ENCODE measurements at regions not wholly inside any gene's neighbourhood (a gene's known extent, or its start where the extent isn't known, plus 50 kb on each side); places are given as distances from the start of the nearest gene placed in this dataset.

DNA sequence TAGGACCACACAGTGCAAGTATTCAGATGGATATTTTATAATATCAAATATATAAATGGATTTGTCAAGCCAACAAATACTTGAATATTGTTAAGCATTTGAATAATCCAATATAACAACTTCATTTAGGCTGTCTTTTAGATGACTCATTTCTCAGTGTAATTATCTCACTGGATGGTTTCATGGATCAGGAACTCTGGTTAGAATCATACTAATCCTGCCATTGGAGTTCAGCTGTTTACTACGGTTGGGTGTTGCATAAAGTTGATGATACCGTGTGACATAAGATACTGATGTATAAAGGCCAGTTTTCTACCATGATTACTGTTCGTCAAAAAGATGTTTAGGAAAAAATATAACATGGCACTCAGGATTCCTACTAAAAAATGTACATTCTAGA lies 196.3 kb downstream of the TSHZ3 start:
- Histone ChIP-seq H4K20me1 (ENCODE audit: insufficient read depth, low read length) (no peaks in the 10 kb centered on the region), H3K9me2 (ENCODE audit: insufficient read depth, low read length) (no peaks in the 10 kb centered on the region), H3K4me3 (ENCODE audit: low read depth, low read length, poor library complexity, severe bottlenecking) (no peak overlapping the region), H3K9me3 (ENCODE audit: low read length) (no peaks in the 10 kb centered on the region), H3K27ac (ENCODE audit: low read depth, low read length, poor library complexity, severe bottlenecking) (no peak overlapping the region), H2AFZ (ENCODE audit: low read length) (no peak overlapping the region), H3K79me2 (ENCODE audit: insufficient read depth, low read depth, low read length) (no peaks in the 10 kb centered on the region), H3K4me1 (ENCODE audit: insufficient read depth, low read length, poor library complexity, severe bottlenecking) (no peaks in the 10 kb centered on the region), H3K4me2 (ENCODE audit: low read length) (no peak overlapping the region), H3K36me3 (ENCODE audit: insufficient read depth, low read length) (no peaks in the 10 kb centered on the region)
- DNase-seq (ENCODE audit: low spot score): no peak
- intact Hi-C loops (cut with micrococcal nuclease; ENCODE audit: unreplicated experiment): no loop called here
- TF ChIP-seq EZH2phosphoT487 (IDR thresholded peaks at IDR 0.05; ENCODE audit: borderline replicate concordance, low read depth, low read length): no peak
- TF ChIP-seq, protein P1, sequence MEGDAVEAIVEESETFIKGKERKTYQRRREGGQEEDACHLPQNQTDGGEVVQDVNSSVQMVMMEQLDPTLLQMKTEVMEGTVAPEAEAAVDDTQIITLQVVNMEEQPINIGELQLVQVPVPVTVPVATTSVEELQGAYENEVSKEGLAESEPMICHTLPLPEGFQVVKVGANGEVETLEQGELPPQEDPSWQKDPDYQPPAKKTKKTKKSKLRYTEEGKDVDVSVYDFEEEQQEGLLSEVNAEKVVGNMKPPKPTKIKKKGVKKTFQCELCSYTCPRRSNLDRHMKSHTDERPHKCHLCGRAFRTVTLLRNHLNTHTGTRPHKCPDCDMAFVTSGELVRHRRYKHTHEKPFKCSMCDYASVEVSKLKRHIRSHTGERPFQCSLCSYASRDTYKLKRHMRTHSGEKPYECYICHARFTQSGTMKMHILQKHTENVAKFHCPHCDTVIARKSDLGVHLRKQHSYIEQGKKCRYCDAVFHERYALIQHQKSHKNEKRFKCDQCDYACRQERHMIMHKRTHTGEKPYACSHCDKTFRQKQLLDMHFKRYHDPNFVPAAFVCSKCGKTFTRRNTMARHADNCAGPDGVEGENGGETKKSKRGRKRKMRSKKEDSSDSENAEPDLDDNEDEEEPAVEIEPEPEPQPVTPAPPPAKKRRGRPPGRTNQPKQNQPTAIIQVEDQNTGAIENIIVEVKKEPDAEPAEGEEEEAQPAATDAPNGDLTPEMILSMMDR (conservative IDR thresholded peaks at IDR 0.05; ENCODE audit: low read length): no peak
- POLR2A ChIA-PET: no interaction called here
- no TSS peak for BruUV-seq (replicated peaks)
- CTCF ChIA-PET (ENCODE audit: unreplicated experiment): no interaction called here

DNA sequence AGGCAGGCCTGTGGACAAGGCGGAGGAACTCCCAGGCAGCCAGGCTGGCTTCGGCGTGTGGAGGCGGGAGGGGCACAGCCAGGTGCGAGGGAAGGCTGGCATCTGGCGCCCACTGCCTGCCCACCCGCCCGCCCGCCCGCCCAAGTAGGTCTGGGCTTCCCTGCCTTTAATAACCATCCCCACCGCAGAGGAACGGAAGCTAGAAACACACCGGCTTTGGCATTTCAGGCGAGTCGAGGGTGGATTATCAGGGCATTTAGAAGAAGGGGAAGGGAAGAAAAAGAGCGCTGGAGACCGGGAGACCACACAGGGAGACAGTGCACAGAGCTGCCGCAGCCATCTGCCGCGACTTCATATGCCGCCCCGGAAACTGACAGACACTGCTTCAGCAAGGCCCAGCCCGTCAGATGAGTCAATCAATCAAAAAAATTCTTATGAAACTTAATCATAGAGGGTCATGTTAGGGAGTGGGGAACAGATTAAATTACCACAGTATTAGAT lies 199.7 kb downstream of the TSHZ3 start:
- Histone ChIP-seq H3K36me3 (ENCODE audit: insufficient read depth, low read length) (no peaks in the 10 kb centered on the region), H2AFZ (ENCODE audit: low read length) (no peak overlapping the region), H3K79me2 (ENCODE audit: insufficient read depth, low read depth, low read length) (no peaks in the 10 kb centered on the region), H3K4me3 (ENCODE audit: low read depth, low read length, poor library complexity, severe bottlenecking) (no peak overlapping the region), H3K27ac (ENCODE audit: low read depth, low read length, poor library complexity, severe bottlenecking) (no peak overlapping the region), H3K9me3 (ENCODE audit: low read length) (no peaks in the 10 kb centered on the region), H4K20me1 (ENCODE audit: insufficient read depth, low read length) (no peaks in the 10 kb centered on the region), H3K4me1 (ENCODE audit: insufficient read depth, low read length, poor library complexity, severe bottlenecking) (no peaks in the 10 kb centered on the region), H3K9me2 (ENCODE audit: insufficient read depth, low read length) (no peaks in the 10 kb centered on the region), H3K4me2 (ENCODE audit: low read length) (no peak overlapping the region)
- no TSS peak for BruUV-seq (replicated peaks)
- no peak for TF ChIP-seq EZH2phosphoT487 (IDR thresholded peaks at IDR 0.05; ENCODE audit: borderline replicate concordance, low read depth, low read length)
- TF ChIP-seq, protein P1 (conservative IDR thresholded peaks at IDR 0.05; ENCODE audit: low read length): no peak
- ChIA-PET POLR2A (no interaction called here), CTCF (ENCODE audit: unreplicated experiment) (no interaction called here)
- intact Hi-C loops (cut with micrococcal nuclease; ENCODE audit: unreplicated experiment): no loop called here
- no peak for DNase-seq (ENCODE audit: low spot score)

DNA sequence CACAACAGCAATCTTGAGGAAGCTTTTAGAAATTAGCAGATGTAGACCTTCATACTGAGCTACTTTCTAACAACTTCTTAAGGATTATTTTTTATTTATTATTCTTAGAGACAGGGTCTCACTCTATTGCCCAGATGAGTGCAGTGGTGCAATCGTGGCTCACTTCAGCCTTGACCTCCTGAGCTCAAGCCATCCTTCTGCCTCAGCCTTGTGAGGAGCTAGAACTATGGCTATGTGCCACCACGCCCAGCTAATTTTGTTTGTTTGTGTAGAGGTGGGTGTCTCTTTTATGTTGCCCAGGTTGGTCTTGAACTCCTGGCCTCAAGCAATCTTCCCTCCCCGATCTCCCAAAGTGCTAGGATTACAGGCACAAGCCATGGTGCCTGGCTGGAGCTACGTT lies 200.6 kb downstream of the TSHZ3 start:
- H3K4me1 ChIP-seq (ENCODE audit: insufficient read depth, low read length, poor library complexity, severe bottlenecking): no peaks in the 10 kb centered on the region
- POLR2A ChIA-PET: no interaction called here
- no peak overlapping the region for H3K4me2 ChIP-seq (ENCODE audit: low read length)
- no peaks in the 10 kb centered on the region for H3K36me3 ChIP-seq (ENCODE audit: insufficient read depth, low read length)
- TF ChIP-seq, protein P1 (conservative IDR thresholded peaks at IDR 0.05; ENCODE audit: low read length): no peak
- no TSS peak for BruUV-seq (replicated peaks)
- H3K27ac ChIP-seq (ENCODE audit: low read depth, low read length, poor library complexity, severe bottlenecking): no peak overlapping the region
- DNase-seq (ENCODE audit: low spot score): no peak
- no peaks in the 10 kb centered on the region for H4K20me1 ChIP-seq (ENCODE audit: insufficient read depth, low read length)
- H3K4me3 ChIP-seq (ENCODE audit: low read depth, low read length, poor library complexity, severe bottlenecking): no peak overlapping the region
- H2AFZ ChIP-seq (ENCODE audit: low read length): no peak overlapping the region
- no peaks in the 10 kb centered on the region for H3K9me2 ChIP-seq (ENCODE audit: insufficient read depth, low read length)
- CTCF ChIA-PET (ENCODE audit: unreplicated experiment): no interaction called here
- intact Hi-C loops (cut with micrococcal nuclease; ENCODE audit: unreplicated experiment): no loop called here
- H3K79me2 ChIP-seq (ENCODE audit: insufficient read depth, low read depth, low read length): no peaks in the 10 kb centered on the region
- no peaks in the 10 kb centered on the region for H3K9me3 ChIP-seq (ENCODE audit: low read length)
